ENCODE measurements at regions not wholly inside any gene's neighbourhood (a gene's known extent, or its start where the extent isn't known, plus 50 kb on each side); places are given as distances from the start of the nearest gene placed in this dataset.
"Not testable (repeated sequence)": the region's sequence is repeated elsewhere in the genome, so short reads cannot be mapped to it uniquely, and the experiment has no call there.

DNA sequence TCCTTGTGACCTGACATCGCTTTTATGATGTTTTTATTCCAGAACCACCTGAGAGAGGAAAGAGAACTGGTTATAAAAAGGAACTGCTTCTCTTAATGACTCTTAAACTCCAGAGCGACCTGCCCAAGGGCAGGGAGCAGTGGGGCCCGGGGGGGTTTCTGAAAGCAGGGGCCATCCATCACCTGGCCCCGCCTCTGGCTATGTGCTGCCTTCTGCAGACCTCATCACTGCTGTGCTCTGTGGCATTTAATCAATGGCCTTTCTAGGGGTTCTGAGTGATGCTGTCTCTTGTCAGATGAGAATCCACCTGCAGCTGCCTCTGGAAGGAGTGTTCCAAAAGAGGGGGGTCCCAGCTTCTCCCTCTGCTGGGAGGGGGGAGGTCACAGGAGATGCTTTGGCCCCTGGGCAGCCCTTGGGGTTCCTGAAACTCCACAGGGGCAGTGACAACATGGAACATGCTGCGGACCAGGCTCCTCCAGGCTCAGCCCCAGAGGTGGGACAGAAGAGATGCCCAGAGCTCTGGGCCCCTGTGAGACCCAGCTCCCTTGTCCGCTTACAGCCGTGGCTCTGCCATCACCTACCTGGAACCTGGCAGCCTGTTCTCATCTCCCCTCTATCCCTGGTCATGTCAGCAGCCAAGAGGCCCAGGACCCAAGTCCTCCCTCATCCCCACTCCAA lies 177.1 kb upstream of the SULF2 start:
- no TSS peak for BruUV-seq (replicated peaks)
- Mint-ChIP-seq H3K27me3 (ENCODE audit: insufficient read depth, unreplicated experiment) (no peaks in the 10 kb centered on the region), H3K4me3 (ENCODE audit: unreplicated experiment) (no peak overlapping the region), H3K4me1 (ENCODE audit: low read depth, unreplicated experiment) (peaks cover 8% of the 10 kb centered on the region), H3K36me3 (ENCODE audit: insufficient read depth, unreplicated experiment) (no peaks in the 10 kb centered on the region), H3K9me3 (ENCODE audit: unreplicated experiment) (no peaks in the 10 kb centered on the region), H3K27ac (ENCODE audit: unreplicated experiment) (no peak overlapping the region)
- Histone ChIP-seq H3K4me3 (ENCODE audit: low read depth, low read length) (no peak overlapping the region), H3K36me3 (ENCODE audit: control insufficient read depth, insufficient read depth, low read length) (no peaks in the 10 kb centered on the region), H3K9me3 (no peaks in the 10 kb centered on the region), H3K4me1 (peaks cover 11% of the 10 kb centered on the region), H3K27me3 (replicated peaks; ENCODE audit: control insufficient read depth, insufficient read depth, low read length) (no peaks in the 10 kb centered on the region)
- ChIA-PET CTCF (no interaction called here), POLR2A (no interaction called here)
- TF ChIP-seq, protein P1, sequence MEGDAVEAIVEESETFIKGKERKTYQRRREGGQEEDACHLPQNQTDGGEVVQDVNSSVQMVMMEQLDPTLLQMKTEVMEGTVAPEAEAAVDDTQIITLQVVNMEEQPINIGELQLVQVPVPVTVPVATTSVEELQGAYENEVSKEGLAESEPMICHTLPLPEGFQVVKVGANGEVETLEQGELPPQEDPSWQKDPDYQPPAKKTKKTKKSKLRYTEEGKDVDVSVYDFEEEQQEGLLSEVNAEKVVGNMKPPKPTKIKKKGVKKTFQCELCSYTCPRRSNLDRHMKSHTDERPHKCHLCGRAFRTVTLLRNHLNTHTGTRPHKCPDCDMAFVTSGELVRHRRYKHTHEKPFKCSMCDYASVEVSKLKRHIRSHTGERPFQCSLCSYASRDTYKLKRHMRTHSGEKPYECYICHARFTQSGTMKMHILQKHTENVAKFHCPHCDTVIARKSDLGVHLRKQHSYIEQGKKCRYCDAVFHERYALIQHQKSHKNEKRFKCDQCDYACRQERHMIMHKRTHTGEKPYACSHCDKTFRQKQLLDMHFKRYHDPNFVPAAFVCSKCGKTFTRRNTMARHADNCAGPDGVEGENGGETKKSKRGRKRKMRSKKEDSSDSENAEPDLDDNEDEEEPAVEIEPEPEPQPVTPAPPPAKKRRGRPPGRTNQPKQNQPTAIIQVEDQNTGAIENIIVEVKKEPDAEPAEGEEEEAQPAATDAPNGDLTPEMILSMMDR (IDR thresholded peaks at IDR 0.05; ENCODE audit: insufficient read depth in 1 of 2, low read depth in 1 of 2, low read length in 1 of 2, severe bottlenecking in 1 of 2, unreplicated experiment in 1 of 2) = no peak
- DNase-seq = no peak
- intact Hi-C loops (cut with micrococcal nuclease; ENCODE audit: unreplicated experiment) = no loop called here

DNA sequence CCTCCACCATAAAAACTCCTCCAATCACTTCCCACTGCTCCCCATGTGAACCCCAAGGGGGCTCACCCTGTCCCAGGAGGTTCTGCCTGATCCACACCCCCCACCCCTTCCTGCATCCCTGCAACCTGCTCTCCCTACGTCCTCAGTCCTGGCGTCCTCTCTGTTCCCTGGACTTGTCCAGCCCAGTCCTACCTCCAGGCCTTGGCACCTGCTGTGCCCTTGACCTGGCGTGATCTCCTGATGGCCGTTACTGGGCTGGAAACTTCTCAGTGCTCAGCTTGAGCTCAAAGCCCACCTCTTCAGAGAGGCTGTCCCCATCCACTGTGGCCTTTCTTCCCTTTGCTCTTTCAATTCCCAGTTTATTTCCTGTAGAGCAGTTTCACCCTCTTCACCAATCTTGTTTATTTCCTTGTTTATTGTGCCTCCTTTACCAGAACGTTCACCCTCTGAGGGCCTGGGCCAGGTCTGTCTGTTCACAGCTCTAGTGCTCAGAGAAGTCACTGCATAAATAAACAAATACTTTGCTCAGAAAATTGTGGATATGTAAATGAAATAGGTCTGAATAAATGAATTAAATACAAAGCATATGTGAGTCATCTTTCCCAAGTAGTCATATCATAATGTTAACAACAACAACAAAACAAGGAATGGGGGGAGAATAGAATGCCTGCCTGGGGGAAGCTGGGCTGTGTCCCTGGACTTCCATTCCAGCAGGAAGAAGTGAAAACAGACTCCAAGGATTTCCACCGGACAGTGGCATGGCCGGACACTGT lies 175.7 kb upstream of the SULF2 start:
- TF ChIP-seq, protein P1 (IDR thresholded peaks at IDR 0.05; ENCODE audit: insufficient read depth in 1 of 2, low read depth in 1 of 2, low read length in 1 of 2, severe bottlenecking in 1 of 2, unreplicated experiment in 1 of 2) = no peak
- ChIA-PET POLR2A (no interaction called here), CTCF (interaction anchor here (1.5 kb wide), 1 partner anchor 236 kb away, joined by 4 read pairs; no protein-coding TSS in a partner anchor)
- DNase-seq = no peak
- intact Hi-C loops (cut with micrococcal nuclease; ENCODE audit: unreplicated experiment) = no loop called here
- H3K9me3 Mint-ChIP-seq (ENCODE audit: unreplicated experiment) = no peaks in the 10 kb centered on the region
- H3K27me3 Mint-ChIP-seq (ENCODE audit: insufficient read depth, unreplicated experiment) = no peaks in the 10 kb centered on the region
- H3K36me3 Mint-ChIP-seq (ENCODE audit: insufficient read depth, unreplicated experiment) = no peaks in the 10 kb centered on the region
- BruUV-seq (replicated peaks) = no TSS peak
- H3K9me3 ChIP-seq = no peaks in the 10 kb centered on the region
- H3K4me3 Mint-ChIP-seq (ENCODE audit: unreplicated experiment) = no peak overlapping the region
- peaks cover 8% of the 10 kb centered on the region for H3K4me1 Mint-ChIP-seq (ENCODE audit: low read depth, unreplicated experiment)
- no peak overlapping the region for H3K27ac Mint-ChIP-seq (ENCODE audit: unreplicated experiment)
- no peaks in the 10 kb centered on the region for H3K27me3 ChIP-seq (replicated peaks; ENCODE audit: control insufficient read depth, insufficient read depth, low read length)
- no peak overlapping the region for H3K4me3 ChIP-seq (ENCODE audit: low read depth, low read length)
- H3K36me3 ChIP-seq (ENCODE audit: control insufficient read depth, insufficient read depth, low read length) = no peaks in the 10 kb centered on the region
- H3K4me1 ChIP-seq = peaks cover 11% of the 10 kb centered on the region

DNA sequence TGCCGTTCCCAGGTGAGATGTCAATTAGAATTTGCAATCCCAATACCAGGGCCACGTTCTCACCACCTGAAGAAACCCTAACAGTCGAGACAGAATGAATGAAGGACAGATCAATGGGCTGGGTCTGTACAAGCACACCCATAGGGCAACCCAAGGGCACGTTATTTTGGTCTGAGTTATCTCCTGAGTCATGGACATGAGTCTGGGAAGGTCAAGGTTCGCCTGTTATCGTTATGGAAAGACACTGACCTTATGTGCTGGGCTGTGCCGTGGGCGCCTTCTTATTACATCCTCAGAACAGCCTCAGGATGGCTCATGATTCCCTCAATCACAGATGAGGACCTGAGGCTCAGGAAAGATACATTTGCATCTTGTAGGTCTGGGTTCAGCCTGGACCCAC lies 175.0 kb upstream of the SULF2 start:
- TF ChIP-seq, protein P1 (IDR thresholded peaks at IDR 0.05; ENCODE audit: insufficient read depth in 1 of 2, low read depth in 1 of 2, low read length in 1 of 2, severe bottlenecking in 1 of 2, unreplicated experiment in 1 of 2) = no peak
- intact Hi-C loops (cut with micrococcal nuclease; ENCODE audit: unreplicated experiment) = no loop called here
- Histone ChIP-seq H3K36me3 (ENCODE audit: control insufficient read depth, insufficient read depth, low read length) (no peaks in the 10 kb centered on the region), H3K27me3 (replicated peaks; ENCODE audit: control insufficient read depth, insufficient read depth, low read length) (no peaks in the 10 kb centered on the region), H3K4me3 (ENCODE audit: low read depth, low read length) (no peak overlapping the region), H3K9me3 (no peaks in the 10 kb centered on the region), H3K4me1 (peaks cover 11% of the 10 kb centered on the region)
- ChIA-PET POLR2A (no interaction called here), CTCF (interaction anchor here (1.5 kb wide), 1 partner anchor 235 kb away, joined by 4 read pairs; no protein-coding TSS in a partner anchor)
- no peaks in the 10 kb centered on the region for H3K36me3 Mint-ChIP-seq (ENCODE audit: insufficient read depth, unreplicated experiment)
- H3K9me3 Mint-ChIP-seq (ENCODE audit: unreplicated experiment) = no peaks in the 10 kb centered on the region
- no peaks in the 10 kb centered on the region for H3K27me3 Mint-ChIP-seq (ENCODE audit: insufficient read depth, unreplicated experiment)
- no peak overlapping the region for H3K27ac Mint-ChIP-seq (ENCODE audit: unreplicated experiment)
- H3K4me3 Mint-ChIP-seq (ENCODE audit: unreplicated experiment) = no peak overlapping the region
- DNase-seq = no peak
- peaks cover 8% of the 10 kb centered on the region for H3K4me1 Mint-ChIP-seq (ENCODE audit: low read depth, unreplicated experiment)
- BruUV-seq (replicated peaks) = no TSS peak

DNA sequence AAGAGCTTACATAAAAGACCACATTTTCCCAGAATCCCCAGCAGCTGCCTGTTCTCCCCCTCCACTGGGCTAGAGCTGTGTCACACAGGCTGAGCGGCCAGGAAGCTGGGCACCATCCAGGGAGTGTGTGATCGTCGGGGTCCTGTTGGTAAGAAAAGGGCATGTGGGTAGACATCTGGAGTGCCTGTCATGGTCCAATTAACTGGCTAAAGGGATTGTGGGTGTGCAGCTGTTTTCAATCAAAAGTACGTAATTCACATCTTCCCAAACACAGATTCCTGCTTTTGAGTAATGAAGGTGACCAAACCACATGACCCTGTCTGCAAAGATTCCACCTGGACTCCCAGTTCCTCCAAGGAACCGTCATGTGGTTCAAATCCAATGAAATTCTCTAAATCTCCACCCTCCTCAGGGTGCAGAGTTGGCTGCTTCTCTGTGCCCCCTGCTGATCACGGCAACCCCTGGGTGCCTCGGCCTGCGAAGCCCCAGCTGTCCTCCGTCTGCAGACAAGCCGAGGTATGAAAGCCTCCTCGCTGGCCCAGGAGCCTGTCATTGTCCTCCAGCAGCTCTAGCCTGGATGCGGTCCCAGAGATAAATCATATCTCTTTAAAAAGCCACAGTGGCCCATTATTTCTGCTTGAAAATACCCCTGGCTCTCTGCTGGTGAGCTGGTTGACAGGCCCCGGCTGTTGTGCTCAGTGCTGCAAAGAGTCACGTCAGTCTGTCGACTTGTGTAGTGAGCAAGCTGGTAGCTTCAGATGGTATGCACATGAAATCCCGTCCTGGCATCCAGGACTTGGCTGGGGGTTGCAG lies 172.9 kb upstream of the SULF2 start:
- H3K27me3 ChIP-seq (replicated peaks; ENCODE audit: control insufficient read depth, insufficient read depth, low read length); POLR2A ChIA-PET; H3K27me3 Mint-ChIP-seq (ENCODE audit: insufficient read depth, unreplicated experiment); H3K36me3 Mint-ChIP-seq (ENCODE audit: insufficient read depth, unreplicated experiment); H3K27ac Mint-ChIP-seq (ENCODE audit: unreplicated experiment); BruUV-seq (replicated peaks); DNase-seq; H3K9me3 ChIP-seq; H3K9me3 Mint-ChIP-seq (ENCODE audit: unreplicated experiment); H3K4me1 Mint-ChIP-seq (ENCODE audit: low read depth, unreplicated experiment); H3K4me3 ChIP-seq (ENCODE audit: low read depth, low read length); H3K4me3 Mint-ChIP-seq (ENCODE audit: unreplicated experiment); H3K36me3 ChIP-seq (ENCODE audit: control insufficient read depth, insufficient read depth, low read length): not testable (repeated sequence)
- H3K4me1 ChIP-seq = peaks cover 11% of the 10 kb centered on the region
- intact Hi-C loops (cut with micrococcal nuclease; ENCODE audit: unreplicated experiment) = loop anchor here (10.0 kb wide), 1 partner anchor 173 kb away; the partner anchor contains the start of gene SULF2
- CTCF ChIA-PET = interaction anchor here (0.8 to 0.9 kb wide), 2 partner anchors 35 to 338 kb away, joined by 4 read pairs; no protein-coding TSS in a partner anchor

Data from Caco-2 (cell line).